NCI-H2196 treated with DMSO at 0.1 percent for 48 hours (cell line): ENCODE measurements at regions not wholly inside any gene's neighbourhood (a gene's known extent, or its start where the extent isn't known, plus 50 kb on each side); places are given as distances from the start of the nearest gene placed in this dataset.
"Not testable (repeated sequence)": the region's sequence is repeated elsewhere in the genome, so short reads cannot be mapped to it uniquely, and the experiment has no call there.

Experiments used
- DNase-seq: peaks from one replicate; lab custom pipeline; 2025; ENCODE audit not compliant: unreplicated experiment; lab: John Stamatoyannopoulos, UW

DNA sequence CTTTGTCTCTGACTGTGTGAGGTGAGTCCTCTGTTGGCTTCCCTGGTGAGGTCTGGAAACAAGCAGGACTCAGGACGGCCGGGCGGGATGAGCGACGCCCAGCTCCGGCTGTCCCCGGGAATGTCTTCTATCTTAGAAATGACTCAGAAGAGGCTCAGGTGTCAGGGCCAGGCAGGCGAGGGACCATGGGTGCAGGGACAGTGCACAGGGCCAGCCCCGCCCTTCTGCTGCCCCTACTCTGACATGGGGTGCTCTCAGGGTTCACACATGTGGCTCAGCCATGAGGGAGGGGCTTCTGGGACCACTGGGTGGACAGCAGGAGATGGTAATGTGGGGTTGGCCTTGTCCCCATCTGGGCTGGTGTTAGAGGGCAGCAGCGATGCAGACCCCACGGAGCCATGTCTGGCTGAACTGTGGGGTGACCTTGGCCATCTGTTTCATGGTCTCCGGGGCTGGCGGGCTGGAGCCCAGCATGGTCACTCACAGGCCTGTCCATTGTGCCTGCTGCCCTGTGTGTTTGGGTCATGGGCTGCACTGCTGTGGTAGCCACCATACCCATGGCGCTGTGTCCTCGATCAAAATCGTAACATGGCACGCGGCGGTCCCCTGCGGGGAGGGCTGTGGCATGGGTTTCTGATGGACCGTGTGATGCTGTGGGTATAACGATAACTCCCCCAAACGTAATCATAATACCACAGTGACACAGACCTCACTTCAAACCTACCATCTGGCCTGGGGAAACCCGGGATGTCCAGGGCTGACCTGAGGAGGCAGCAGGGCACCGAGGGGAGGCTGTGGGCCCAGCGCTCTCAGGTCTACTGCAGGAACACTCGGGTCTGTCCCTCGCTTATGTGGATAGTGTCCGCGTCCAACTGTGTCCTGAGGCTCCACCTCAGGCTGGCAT is 368.8 kb downstream of the TMEM121 start:
- no peak for DNase-seq

GRCh38 chr14:105896206-105896605 is 369.8 kb downstream of the TMEM121 start:
- DNase-seq, result not testable (repeated sequence)

DNA sequence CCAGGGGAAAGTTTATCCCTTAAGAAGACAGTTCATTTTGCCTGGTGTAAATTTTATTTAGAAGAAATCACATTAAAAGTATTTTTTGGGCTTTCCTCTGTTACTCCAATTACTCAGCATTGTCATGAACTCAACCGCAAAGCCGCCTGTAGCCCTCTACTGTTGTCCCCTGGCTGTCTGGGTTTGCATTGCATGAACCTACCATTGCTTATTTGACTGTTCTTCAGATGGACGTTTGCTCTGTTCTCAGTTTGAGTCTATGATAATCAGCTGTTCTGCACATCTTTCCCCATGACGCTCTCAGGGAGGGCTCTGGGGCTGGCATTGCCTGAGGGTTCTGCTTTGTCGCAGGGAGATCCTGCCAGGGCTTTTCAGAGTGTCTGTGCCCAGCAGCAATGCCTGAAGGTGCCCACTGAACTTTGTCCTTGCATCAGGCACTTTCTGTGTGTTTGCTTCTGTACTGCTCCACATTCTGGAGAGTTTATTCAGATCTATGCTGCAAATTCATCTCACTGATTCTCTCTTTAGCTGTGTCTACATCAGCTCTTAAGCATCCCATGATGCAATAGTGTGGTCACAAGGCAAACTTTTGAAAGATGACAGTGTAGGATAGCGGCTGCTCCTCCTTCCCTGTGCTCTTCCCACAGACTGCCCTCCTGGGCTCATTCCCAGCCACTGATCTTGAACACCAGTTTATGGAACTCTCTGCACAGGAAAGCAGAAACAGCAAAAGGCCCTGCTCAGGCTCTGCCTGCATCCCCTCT is 370.8 kb downstream of the TMEM121 start:
- DNase-seq, result not testable (repeated sequence)

- no peak for DNase-seq
Observed at GRCh38 chr14:105897725-105898113, 371.3 kb downstream of the TMEM121 start.

- DNase-seq, result no peak
Observed at GRCh38 chr14:105898482-105899010, 372.2 kb downstream of the TMEM121 start.

GRCh38 chr14:105899071-105899641 is 372.8 kb downstream of the TMEM121 start:
- DNase-seq, result no peak

GRCh38 chr14:105899657-105900397 is 373.4 kb downstream of the TMEM121 start:
- no peak for DNase-seq

DNA sequence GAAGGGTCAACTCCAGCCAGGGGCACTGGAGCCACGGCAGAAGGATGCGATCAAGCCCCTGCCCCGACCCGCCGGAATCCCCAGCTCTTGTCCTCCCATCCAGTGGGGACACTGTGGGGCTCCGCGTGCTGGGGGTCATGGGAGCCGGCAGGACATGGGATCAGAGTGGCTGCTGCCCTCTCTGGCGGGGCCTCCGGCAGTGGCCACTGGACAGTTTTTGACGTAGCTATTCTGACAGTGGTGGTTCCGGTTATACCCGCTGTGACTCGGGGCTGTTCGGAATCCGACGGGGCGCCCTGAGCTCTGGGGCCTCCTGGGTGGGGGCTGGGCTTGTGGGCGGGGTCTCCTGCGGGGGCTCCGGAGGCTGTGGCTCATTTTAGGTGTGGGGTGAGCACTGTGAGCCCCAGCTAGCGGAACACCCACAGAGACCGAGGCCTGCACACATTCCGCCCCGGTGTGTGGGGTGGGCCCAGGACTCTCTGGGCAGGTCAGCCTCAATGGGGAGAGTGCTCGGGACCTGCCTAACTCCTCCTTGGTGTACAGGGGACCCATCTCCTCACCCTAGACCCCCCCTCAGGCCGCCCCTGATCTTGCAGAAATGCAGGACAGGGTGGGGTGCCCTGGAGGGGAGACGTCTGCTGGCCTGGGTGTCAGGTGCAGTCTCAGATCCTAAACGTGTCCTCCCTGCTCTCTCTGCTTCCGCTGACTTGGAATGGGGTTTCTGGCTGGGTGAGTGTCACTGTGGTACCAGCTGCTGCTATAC is 374.2 kb downstream of the TMEM121 start:
- DNase-seq, result no peak

GRCh38 chr14:105901226-105901625 is 374.8 kb downstream of the TMEM121 start:
- DNase-seq, result no peak

DNA sequence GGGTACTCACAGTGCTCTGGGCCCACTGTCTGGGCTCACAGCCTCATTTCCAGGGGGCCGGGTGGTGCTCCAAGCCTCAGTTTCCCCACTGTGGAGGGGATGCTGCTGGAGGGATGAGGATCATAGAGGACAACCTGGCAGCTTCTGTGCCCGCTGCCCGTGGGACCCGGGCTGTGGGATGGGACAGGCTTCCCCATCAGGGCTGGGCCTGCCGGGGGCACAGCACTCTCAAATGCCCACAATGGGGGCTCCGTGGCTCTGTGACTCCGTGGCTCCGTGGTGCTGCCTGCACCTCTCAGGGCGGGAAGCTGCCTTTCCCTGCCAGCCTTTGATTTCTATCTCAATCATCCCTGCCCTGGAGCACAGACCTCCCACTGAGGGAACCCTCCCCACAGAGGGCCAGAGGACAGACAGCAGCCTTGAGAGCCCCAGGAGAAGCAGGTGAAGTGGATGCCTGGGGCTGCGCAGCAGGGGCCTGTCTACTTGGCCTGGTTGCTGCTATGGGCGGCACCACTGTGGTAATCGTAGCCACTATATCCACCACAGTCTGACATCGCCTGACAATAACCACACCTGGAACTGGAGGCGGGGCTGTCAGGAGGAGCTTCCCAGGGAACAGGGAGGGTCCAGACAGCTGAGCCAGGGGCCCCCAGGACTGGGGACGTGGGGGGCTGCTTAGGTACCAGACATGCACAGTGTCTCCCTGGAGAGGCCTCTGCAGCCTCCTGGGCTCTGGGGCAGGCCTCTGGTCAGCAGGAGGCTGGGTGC is 375.9 kb downstream of the TMEM121 start:
- no peak for DNase-seq

GRCh38 chr14:105902899-105903165 is 376.4 kb downstream of the TMEM121 start:
- DNase-seq, result not testable (repeated sequence)

DNA sequence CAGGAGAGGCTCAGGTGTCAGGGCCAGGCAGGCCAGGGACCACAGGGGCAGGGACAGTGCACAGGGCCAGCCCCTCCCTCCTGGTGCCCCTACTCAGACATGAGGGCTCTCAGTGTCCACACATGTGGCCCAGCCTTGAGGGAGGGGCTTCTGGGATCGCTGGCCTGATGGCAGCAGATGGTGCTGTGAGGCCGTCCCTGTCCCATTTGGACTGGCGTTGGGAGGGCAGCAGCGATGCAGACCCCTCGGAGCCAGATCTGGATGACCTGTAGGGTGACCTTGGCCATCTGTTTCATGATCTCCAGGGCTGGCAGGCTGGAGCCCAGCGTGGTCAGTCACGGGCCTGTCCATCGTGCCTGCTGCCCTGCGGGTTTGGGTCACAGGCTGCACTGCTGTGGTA is 377.6 kb downstream of the TMEM121 start:
- DNase-seq, result no peak

DNA sequence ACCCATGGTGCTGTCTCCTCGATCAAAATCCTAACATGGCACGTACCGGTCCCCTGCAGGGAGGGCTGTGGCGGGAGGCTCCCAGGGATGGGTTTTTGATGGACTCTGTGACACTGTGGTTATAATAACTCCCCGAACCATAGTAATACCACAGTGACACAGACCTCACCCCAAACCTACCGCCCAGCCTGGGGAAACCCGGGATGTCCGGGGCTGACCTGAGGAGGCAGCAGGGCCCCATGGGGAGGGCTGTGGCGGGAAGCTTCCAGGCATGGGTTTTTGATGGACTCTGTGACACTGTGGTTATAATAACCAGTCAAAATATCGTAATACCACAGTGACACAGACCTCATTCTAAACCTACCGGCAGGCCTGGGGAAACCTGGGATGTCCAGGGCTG is 378.0 kb downstream of the TMEM121 start:
- no peak for DNase-seq

- DNase-seq, result no peak
Observed at GRCh38 chr14:105905456-105905855, 379.1 kb downstream of the TMEM121 start.

DNA sequence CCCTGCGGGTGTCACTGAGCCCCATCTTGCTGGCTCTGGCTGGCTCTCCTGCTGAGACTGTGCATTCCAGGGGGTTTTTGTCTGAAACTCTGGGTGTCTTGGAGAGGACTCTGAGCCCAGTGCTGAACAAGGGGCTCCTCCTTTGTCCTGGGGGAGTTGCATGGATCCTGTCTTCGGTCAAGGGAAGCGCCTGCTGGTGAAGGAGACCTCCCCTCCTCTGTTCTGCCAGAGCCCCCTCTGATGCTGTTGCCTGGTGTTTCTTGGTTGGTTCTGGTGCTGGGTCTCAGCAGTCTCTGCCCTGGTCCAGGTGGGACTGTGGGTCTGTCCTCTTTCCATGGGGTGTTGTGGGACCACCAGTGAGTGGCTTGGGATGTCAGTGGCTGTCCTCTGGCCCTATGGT is 380.9 kb downstream of the TMEM121 start:
- no peak for DNase-seq

DNA sequence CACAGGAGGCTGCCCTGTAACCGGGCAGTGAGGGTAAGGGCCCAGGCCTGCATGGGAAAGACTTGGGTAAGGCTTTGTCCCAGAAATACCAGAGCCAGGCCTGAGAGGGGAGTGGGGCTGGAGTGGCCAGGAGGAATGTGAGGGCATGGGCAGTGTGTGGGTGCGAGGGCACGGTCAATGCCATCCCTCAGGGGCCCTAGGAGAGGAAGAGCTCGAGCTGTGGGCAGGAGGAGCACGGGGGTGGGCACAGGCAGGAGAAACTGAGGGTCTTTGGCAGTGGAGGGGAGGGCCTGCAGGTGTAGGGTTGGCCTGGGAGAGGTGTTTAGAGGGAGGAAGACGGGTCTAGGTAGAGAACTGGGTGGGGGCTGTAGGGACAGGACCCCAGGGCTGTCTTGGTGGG is 381.6 kb downstream of the TMEM121 start:
- no peak for DNase-seq

GRCh38 chr14:105908481-105908911 is 382.1 kb downstream of the TMEM121 start:
- no peak for DNase-seq

DNA sequence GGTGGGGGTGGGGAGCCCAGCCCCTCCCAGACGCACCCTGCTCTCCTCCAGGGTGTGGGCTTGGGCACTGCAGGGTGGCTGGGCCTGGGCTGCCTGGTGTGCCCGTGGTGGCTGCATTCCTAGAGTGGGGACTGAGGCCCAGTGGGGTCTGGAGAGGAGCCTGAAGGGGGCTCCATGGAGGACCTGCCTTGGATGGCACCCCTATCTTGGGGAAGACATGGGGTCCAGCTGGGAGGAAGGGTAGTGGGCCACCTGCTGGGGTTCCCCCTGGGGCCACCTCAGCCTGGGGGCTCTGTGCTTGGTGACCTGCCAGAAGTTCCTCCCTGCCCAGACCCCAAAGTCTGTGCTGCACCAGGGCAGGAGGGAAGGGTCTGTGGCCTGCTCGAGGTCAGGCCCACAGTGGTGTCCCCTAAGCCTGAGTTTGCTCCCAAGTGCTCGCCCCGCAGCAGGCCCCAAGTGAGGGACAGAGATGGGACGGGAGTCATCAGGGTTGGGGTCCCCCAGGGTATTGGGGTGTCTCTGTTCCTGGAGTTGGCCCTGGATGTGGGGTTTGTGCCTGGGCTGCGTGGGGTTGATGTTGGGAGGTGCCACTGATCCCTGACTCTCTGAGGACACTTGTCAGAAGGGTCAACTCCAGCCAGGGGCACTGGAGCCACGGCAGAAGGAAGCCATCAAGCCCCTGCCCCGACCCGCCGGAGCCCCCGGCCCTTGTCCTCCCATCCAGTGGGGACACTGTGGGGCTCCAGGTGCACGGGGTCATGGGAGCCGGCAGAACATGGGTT is 382.9 kb downstream of the TMEM121 start:
- DNase-seq, result no peak

DNA sequence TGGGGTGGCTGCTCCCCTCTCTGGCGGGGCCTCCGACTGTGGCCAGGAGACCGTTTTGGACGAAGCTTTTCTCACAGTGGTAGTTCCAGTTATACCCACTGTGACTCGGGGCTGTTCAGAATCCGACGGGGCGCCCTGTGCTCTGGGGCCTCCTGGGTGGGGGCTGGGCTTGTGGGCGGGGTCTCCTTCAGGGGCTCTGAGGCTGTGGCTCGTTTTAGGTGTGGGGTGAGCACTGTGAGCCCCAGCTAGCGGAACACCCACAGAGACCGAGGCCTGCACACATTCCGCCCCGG is 383.4 kb downstream of the TMEM121 start:
- DNase-seq, result not testable (repeated sequence)
